ENCODE measurements at regions not wholly inside any gene's neighbourhood (a gene's known extent, or its start where the extent isn't known, plus 50 kb on each side); places are given as distances from the start of the nearest gene placed in this dataset.
"Not testable (repeated sequence)": the region's sequence is repeated elsewhere in the genome, so short reads cannot be mapped to it uniquely, and the experiment has no call there.

- DNase-seq (ENCODE audit: low read depth in 1 of 2, low spot score in 1 of 2) = no peak
Observed at GRCh38 chr11:112685111-112685510, 276.1 kb upstream of the NCAM1 start.

GRCh38 chr11:112689851-112690250, 271.4 kb upstream of the NCAM1 start:
- no peak for DNase-seq (ENCODE audit: low read depth in 1 of 2, low spot score in 1 of 2)

GRCh38 chr11:112693781-112694180, 267.4 kb upstream of the NCAM1 start:
- no peak for DNase-seq (ENCODE audit: low read depth in 1 of 2, low spot score in 1 of 2)

GRCh38 chr11:112694245-112694644, 267.0 kb upstream of the NCAM1 start:
- no peak for DNase-seq (ENCODE audit: low read depth in 1 of 2, low spot score in 1 of 2)

DNA sequence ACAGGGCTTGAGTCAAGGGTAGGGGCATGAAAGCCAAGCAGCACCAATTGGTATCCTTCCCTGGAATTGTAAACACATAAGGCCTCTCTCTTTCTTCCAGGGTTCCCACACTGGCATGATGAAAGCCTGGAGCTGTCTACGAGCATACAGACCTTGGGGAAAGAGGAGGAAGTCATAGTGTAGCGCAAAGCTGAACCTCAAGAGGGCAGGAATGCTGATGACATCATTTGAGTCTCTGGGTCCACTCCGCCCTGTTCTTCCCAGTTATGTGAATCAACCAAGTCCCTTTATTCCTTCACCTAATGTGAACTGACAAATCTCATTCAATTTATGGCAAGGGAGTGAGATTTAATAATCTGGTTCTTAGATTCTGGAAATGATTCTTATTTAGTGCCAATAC, 266.4 kb upstream of the NCAM1 start:
- DNase-seq (ENCODE audit: low read depth in 1 of 2, low spot score in 1 of 2) = no peak

DNA sequence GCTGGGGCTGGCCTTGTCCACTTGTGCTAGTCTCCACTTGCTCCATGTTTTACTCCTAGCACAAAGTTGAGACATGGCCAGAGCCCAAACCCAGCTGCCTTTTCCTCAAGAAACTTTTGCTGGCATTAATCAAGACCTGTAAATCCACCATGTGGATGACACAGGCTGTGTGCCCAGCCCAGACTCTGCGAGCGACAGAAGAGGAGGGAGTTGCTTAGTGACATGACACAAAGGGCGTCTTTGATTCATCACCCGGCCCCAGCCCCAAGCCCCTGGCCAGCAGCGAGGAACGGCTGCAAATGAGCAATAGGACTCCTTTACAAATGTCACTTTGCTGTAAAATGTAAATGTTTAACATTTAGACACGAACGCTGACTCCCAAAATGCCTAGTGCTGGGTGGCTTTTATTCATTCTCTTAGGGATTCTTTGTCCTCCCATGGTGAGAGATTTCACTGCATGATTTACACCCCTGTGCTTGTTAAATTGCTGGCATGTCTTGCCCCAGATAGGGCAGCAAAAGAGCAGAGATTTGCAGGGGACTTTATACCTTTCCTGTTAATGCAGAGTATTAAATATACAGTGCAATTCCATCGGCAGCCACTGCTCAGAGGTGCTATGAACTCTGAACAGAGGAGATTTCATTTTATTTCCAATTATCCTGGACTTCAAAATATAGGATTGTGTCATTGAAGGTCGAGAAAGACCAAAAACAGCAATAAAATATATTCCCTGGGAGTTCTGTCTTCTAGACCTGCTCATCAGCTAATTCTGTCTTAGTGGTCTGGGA, 263.6 kb upstream of the NCAM1 start:
- DNase-seq (ENCODE audit: low read depth in 1 of 2, low spot score in 1 of 2) = no peak

- no peak for DNase-seq (ENCODE audit: low read depth in 1 of 2, low spot score in 1 of 2)
Observed at GRCh38 chr11:112705148-112705547, 256.1 kb upstream of the NCAM1 start.

GRCh38 chr11:112706863-112707262, 254.4 kb upstream of the NCAM1 start:
- DNase-seq (ENCODE audit: low read depth in 1 of 2, low spot score in 1 of 2) = no peak

GRCh38 chr11:112714340-112714739, 246.9 kb upstream of the NCAM1 start:
- DNase-seq (ENCODE audit: low read depth in 1 of 2, low spot score in 1 of 2) = not testable (repeated sequence)

DNA sequence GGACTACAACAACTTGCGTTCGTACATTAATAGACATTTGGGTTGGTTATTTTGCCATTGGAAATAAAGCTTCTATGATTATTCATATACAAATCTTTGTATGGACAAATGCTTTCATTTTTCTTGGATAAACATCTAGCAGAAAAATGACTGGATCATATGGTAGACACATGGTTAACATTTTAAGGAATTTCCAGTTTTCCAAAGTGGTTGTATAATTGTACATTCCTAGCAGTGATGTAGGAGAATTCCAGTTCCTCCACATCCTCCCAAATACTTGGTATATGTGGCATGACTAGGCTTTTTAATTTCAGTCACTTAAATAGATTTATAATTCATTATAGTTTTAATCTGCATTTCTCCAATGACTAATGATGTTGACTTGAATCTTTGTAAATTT, 246.2 kb upstream of the NCAM1 start:
- DNase-seq (ENCODE audit: low read depth in 1 of 2, low spot score in 1 of 2) = no peak

DNA sequence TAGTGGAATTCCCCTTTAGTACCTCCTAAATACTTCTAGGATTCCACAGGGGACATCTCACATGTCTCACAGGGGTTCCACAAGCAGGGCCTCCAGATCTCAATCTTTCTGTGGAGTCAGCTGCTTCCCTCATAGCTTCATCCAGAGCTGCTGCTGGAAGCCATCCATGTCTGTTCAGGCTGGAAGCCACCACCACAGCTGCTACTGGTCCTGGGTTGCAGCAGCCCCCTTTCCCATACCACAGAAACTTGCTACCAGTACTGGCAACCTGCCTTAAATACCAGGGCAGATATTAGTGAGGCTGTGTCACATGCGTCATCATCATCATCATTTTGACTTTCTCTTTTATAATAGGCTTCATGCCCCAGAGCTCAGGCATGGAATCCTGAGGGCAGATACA, 242.7 kb upstream of the NCAM1 start:
- DNase-seq (ENCODE audit: low read depth in 1 of 2, low spot score in 1 of 2) = no peak

DNA sequence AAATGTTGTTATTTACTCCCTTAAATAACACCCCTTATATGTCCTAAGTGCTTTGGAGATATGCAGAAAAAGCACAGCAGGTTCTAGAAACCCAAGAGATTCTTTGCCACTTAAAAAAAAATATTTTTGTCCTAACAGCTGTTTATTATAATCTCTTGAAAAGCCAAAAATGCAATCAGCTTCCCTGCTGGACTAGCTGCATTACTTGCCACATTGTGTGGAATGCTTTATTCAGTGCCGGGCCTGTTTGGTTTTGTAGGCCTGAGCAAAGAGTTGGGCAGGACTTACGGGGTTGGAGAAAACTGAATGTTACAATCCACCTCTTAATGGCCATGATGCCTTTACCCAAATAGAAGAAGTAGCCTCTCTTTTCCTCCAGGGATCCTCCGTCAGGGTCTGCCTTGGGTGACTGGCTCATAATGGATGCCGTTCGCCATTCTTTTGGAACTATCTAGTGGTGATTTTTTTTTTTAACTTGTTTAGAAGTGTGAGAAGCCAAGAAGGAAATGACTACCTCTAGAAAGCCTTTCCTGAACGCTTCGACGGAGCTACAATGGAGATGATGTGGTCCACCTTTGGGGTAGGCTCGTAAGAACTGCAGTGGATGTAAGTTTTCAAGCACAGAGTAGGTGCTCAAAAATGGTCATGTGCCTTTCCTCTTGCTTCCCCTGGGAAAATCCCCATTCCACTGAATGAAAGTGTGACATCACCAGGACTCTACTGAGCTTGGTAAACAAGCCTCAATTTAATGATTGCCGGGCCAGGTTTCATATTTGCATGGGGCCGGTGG, 241.3 kb upstream of the NCAM1 start:
- no peak for DNase-seq (ENCODE audit: low read depth in 1 of 2, low spot score in 1 of 2)

DNA sequence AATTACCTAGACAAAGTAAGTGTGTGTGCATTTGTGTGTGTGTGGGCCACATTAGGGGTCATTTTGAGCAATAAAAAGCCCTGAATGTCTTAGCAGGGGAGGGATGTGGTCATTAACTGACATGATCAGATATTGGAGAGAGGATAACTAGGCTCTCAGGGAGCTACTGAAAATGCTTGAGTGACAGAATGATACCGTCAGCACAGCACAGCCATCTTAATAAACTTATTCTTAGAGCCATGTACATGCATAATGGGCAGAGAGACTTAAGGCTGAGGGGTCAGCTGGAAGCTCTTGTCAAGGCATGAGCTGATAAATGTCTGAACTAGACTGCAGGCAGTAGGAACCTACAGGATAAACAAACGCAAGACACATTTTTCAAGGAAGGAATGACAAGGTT, 239.1 kb upstream of the NCAM1 start:
- no peak for DNase-seq (ENCODE audit: low read depth in 1 of 2, low spot score in 1 of 2)

DNA sequence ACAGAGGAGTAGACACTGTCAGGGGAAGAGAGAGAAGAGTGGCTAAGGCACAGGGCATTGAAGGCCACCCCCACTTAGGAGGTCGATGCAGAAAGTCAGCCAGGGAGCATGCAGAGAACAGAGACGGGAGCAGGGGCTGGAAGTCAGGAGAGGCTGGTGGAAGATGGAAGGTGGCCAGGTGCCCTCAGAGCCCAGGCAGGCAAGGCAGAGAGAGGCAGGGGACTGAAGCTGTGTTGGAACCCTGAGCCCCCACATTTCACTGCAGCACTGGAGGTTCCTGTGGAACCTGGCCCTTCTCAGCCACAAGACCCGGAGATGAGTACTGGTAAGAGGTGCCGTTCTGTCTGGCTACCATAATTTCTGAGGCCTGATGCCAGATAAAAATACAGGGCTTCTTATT, 238.3 kb upstream of the NCAM1 start:
- DNase-seq (ENCODE audit: low read depth in 1 of 2, low spot score in 1 of 2) = no peak

DNA sequence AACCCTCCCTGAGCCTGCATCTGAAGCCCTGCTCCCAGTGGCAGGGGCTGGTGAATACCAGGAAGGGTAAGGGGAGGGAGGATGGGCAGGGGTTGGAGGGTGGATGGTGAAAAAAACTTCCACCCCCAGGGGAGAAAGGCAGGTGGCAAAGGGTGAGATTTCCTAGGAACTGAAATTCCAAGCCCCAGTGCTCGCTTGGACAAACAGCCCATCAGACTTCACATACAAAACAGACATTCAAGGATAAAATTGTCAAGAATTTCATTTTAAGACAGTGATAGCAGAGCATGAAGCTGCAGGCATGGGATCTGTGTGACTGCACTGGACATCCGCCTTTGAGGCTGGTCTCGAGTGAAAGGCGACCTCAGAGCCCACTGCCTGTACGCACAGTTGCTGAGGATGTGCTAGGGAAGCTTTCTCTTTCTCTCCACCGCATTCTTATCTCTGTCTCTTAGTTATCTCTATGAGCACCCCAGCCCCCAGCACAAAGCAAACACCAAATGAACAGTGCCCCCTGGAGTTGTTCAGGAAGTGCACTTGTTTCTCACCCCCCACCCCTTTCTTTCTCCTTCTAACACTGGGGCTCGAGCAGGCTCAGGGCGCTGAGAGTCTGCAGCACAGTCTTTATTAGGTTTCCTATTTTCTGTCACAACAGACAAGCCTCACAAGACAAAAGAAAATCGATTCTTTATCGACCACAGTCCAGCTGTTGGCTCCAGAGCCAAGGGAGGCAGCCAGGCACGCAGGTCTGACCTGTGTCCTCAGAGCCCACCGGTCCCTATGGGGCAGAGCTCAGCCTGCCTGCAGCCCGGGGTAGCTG, 237.3 kb upstream of the NCAM1 start:
- DNase-seq (ENCODE audit: low read depth in 1 of 2, low spot score in 1 of 2) = no peak

- no peak for DNase-seq (ENCODE audit: low read depth in 1 of 2, low spot score in 1 of 2)
Observed at GRCh38 chr11:112724496-112724790, 236.8 kb upstream of the NCAM1 start.

DNA sequence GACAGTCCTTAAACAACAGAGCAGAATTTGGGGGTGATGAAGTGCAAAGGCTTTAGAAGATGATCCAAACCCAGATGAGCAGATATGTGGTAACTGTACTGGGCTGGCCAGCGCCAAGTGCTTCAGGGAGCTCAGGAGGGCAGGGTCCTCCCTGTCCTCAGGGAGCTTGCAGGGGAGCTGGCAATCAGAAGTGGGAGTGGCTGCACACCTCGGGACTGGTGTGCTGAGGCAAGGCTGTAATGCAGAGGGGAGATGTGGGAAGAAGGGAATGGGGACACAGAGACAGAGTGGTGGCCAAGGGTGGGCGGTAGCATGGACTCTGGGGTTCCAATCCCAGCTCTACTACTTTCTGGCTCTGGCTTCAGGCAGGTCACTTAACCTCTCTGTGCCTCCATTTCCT, 235.6 kb upstream of the NCAM1 start:
- no peak for DNase-seq (ENCODE audit: low read depth in 1 of 2, low spot score in 1 of 2)

DNA sequence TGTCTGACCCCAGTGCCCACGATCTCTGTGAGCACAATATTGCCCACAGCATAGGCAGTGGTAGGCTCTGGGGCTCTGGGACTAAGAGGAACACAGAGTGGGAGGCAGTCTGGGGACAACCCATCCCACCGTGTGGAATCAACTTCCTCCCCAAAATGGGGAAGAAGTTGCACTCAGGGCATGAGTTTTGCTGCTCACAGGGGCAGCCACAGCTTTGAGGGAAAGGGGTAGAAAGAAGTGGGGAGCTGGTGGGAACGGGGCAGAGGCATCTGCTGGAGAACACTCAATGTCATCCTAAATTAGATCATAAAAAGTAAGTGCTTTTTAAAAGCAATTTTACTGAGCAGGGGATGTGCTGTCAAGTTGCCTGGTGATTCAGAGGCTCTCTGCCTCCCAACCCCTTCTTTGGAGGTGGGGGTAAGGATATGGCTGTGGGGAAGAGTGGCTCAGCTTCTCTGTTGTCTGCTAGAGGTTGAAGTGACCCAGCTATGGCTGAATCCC, 233.8 kb upstream of the NCAM1 start:
- DNase-seq (ENCODE audit: low read depth in 1 of 2, low spot score in 1 of 2) = no peak

DNA sequence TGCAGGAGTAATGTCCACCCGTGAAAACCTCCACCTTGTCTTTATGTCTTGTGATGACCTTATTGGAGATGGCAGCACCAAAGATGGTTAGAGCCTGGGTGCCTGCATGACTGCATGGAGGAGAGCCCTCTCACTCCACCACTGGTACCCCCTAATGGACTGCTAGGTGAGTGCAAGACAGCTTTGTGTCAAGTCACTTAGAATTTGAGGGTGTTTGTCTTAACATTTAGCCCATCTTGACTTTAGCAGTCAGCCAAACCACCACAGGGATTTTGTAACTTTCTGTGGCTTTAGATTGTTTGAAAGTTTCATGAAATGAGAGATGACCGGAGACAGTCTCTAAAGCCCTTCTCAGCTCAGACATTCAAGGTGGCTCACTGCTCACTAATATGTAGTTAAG, 232.9 kb upstream of the NCAM1 start:
- DNase-seq (ENCODE audit: low read depth in 1 of 2, low spot score in 1 of 2) = no peak

GRCh38 chr11:112728716-112729115, 232.5 kb upstream of the NCAM1 start:
- DNase-seq (ENCODE audit: low read depth in 1 of 2, low spot score in 1 of 2) = no peak

GRCh38 chr11:112730591-112730990, 230.6 kb upstream of the NCAM1 start:
- no peak for DNase-seq (ENCODE audit: low read depth in 1 of 2, low spot score in 1 of 2)

GRCh38 chr11:112731538-112731937, 229.7 kb upstream of the NCAM1 start:
- DNase-seq (ENCODE audit: low read depth in 1 of 2, low spot score in 1 of 2) = no peak
